ENCODE measurements at regions not wholly inside any gene's neighbourhood (a gene's known extent, or its start where the extent isn't known, plus 50 kb on each side); places are given as distances from the start of the nearest gene placed in this dataset.
"Not testable (repeated sequence)": the region's sequence is repeated elsewhere in the genome, so short reads cannot be mapped to it uniquely, and the experiment has no call there.

GRCh38 chr7:81478664-81479063 lies 291.2 kb downstream of the HGF start:
- no peak overlapping the region for H2AK5ac ChIP-seq (ENCODE audit: low read depth, low read length)
- DNase-seq (ENCODE audit: low read depth in 1 of 2, low spot score in 2 of 2): no peak
- ChIA-PET CTCF (ENCODE audit: partially characterized antibody) (interaction anchor here (0.8 to 6.8 kb wide), 6 partner anchors 9 to 1250 kb away, joined by 3 to 45 read pairs (median 4); no protein-coding TSS in a partner anchor), POLR2A (ENCODE audit: partially characterized antibody) (interaction anchor here (0.7 kb wide), 1 partner anchor 23 kb away, joined by 3 read pairs; no protein-coding TSS in a partner anchor)
- no peaks in the 10 kb centered on the region for H4K20me1 ChIP-seq (replicated peaks in 1 of 2; ENCODE audit: control insufficient read depth in 1 of 2, insufficient read depth in 2 of 2, low read length in 2 of 2)
- TF ChIP-seq RBBP5 (IDR thresholded peaks at IDR 0.05; ENCODE audit: borderline replicate concordance, low read depth, low read length): no peak
- H2BK5ac ChIP-seq (ENCODE audit: low read depth, low read length): no peak overlapping the region
- H3K27me3 ChIP-seq (replicated peaks in 1 of 4; ENCODE audit: control insufficient read depth in 3 of 4, extremely low read depth in 1 of 4, insufficient read depth in 3 of 4, low read length in 3 of 4): no peaks in the 10 kb centered on the region
- 82% methylated on average over 5 of the region's 5 CpGs; no CpG with 5 or more reads in 1 of the 2 experiments for WGBS, 2 experiments (ENCODE audit: extremely low coverage in 1 of 2, insufficient coverage in 1 of 2, insufficient read length in 1 of 2, insufficient replicate concordance in 2 of 2, low coverage in 1 of 2, low lambda C conversion rate in 2 of 2, missing lambda C conversion rate in 1 of 2)
- no peak overlapping the region for H3K23ac ChIP-seq (ENCODE audit: insufficient read length)
- no peak overlapping the region for H3K27ac ChIP-seq (ENCODE audit: low read depth, low read length)
- H2BK120ac ChIP-seq (replicated peaks; ENCODE audit: low read depth, low read length): no peak overlapping the region
- no peak overlapping the region for H3K56ac ChIP-seq (replicated peaks; ENCODE audit: insufficient read length, low read depth, low read length)
- H3K4me1 ChIP-seq (replicated peaks in 1 of 4; ENCODE audit: control insufficient read depth in 3 of 4, insufficient read depth in 4 of 4, low read length in 3 of 4): 0 out of 7 replicates have a peak, but pooled peaks cover 0 to 4% (median 0%) of the 10 kb centered on the region in 4 experiments
- H4K8ac ChIP-seq (ENCODE audit: extremely low read depth, insufficient read depth, low read length): no peak overlapping the region
- H3K9me3 ChIP-seq (ENCODE audit: insufficient read depth in 2 of 2, low read depth in 1 of 2, low read length in 1 of 2): peaks cover 0 to 3% of the 10 kb centered on the region in 2 experiments; a peak in 1 of 4 replicates
- H2BK12ac ChIP-seq (ENCODE audit: low read depth, low read length): no peak overlapping the region
- no peak overlapping the region for H3K9ac ChIP-seq (replicated peaks in 1 of 4; ENCODE audit: extremely low read depth in 1 of 4, low read depth in 3 of 4, low read length in 3 of 4)
- no peaks in the 10 kb centered on the region for H3K36me3 ChIP-seq (ENCODE audit: control insufficient read depth in 2 of 4, insufficient read depth in 4 of 4, low read length in 3 of 4)
- H2AFZ ChIP-seq (ENCODE audit: low read length): no peak overlapping the region
- no peak overlapping the region for H3K18ac ChIP-seq (ENCODE audit: extremely low read depth, low read length)
- no peaks in the 10 kb centered on the region for H3K79me1 ChIP-seq (ENCODE audit: low read depth, low read length)
- no peak overlapping the region for H4K91ac ChIP-seq (replicated peaks; ENCODE audit: insufficient read length, low read length)
- no peak overlapping the region for H3K4me2 ChIP-seq (ENCODE audit: insufficient read depth in 1 of 2, low read depth in 2 of 2, low read length in 2 of 2)
- no peak overlapping the region for H2BK20ac ChIP-seq (ENCODE audit: low read length)
- no peak overlapping the region for H4K5ac ChIP-seq (ENCODE audit: insufficient read length, low read depth, low read length)
- no peaks in the 10 kb centered on the region for H3K79me2 ChIP-seq (ENCODE audit: control insufficient read depth in 1 of 2, insufficient read depth in 2 of 2, low read length in 2 of 2)
- no peak overlapping the region for H2BK15ac ChIP-seq (ENCODE audit: low read length)
- no peak for FAIRE-seq
- H3K14ac ChIP-seq (ENCODE audit: insufficient read length): no peak overlapping the region
- no peaks in the 10 kb centered on the region for H3K23me2 ChIP-seq (ENCODE audit: low read depth, low read length)
- no peak overlapping the region for H3K4ac ChIP-seq (replicated peaks; ENCODE audit: insufficient read length, low read depth, low read length)
- no peak overlapping the region for H3K4me3 ChIP-seq (ENCODE audit: extremely low read depth in 1 of 4, insufficient read depth in 2 of 4, low read depth in 3 of 4, low read length in 4 of 4)

GRCh38 chr7:81478201-81478600 lies 291.6 kb downstream of the HGF start:
- FAIRE-seq; H2BK15ac ChIP-seq (ENCODE audit: low read length); H3K9ac ChIP-seq (replicated peaks in 1 of 4; ENCODE audit: extremely low read depth in 1 of 4, low read depth in 3 of 4, low read length in 3 of 4); H2AFZ ChIP-seq (ENCODE audit: low read length); H3K27ac ChIP-seq (ENCODE audit: low read depth, low read length); H2BK120ac ChIP-seq (replicated peaks; ENCODE audit: low read depth, low read length); H3K23me2 ChIP-seq (ENCODE audit: low read depth, low read length); H3K14ac ChIP-seq (ENCODE audit: insufficient read length); H4K5ac ChIP-seq (ENCODE audit: insufficient read length, low read depth, low read length); H3K79me1 ChIP-seq (ENCODE audit: low read depth, low read length); H2AK5ac ChIP-seq (ENCODE audit: low read depth, low read length); H3K4me2 ChIP-seq (ENCODE audit: insufficient read depth in 1 of 2, low read depth in 2 of 2, low read length in 2 of 2); H2BK20ac ChIP-seq (ENCODE audit: low read length); H3K27me3 ChIP-seq (replicated peaks in 1 of 4; ENCODE audit: control insufficient read depth in 3 of 4, extremely low read depth in 1 of 4, insufficient read depth in 3 of 4, low read length in 3 of 4); H3K9me3 ChIP-seq (ENCODE audit: insufficient read depth in 2 of 2, low read depth in 1 of 2, low read length in 1 of 2); H3K4me3 ChIP-seq (ENCODE audit: extremely low read depth in 1 of 4, insufficient read depth in 2 of 4, low read depth in 3 of 4, low read length in 4 of 4); H3K18ac ChIP-seq (ENCODE audit: extremely low read depth, low read length); H4K91ac ChIP-seq (replicated peaks; ENCODE audit: insufficient read length, low read length); DNase-seq (ENCODE audit: low read depth in 1 of 2, low spot score in 2 of 2); H3K56ac ChIP-seq (replicated peaks; ENCODE audit: insufficient read length, low read depth, low read length); H2BK5ac ChIP-seq (ENCODE audit: low read depth, low read length); H4K8ac ChIP-seq (ENCODE audit: extremely low read depth, insufficient read depth, low read length); POLR2A ChIA-PET (ENCODE audit: partially characterized antibody); H3K4me1 ChIP-seq (replicated peaks in 1 of 4; ENCODE audit: control insufficient read depth in 3 of 4, insufficient read depth in 4 of 4, low read length in 3 of 4); H3K36me3 ChIP-seq (ENCODE audit: control insufficient read depth in 2 of 4, insufficient read depth in 4 of 4, low read length in 3 of 4); H2BK12ac ChIP-seq (ENCODE audit: low read depth, low read length); H3K4ac ChIP-seq (replicated peaks; ENCODE audit: insufficient read length, low read depth, low read length); H3K23ac ChIP-seq (ENCODE audit: insufficient read length); H4K20me1 ChIP-seq (replicated peaks in 1 of 2; ENCODE audit: control insufficient read depth in 1 of 2, insufficient read depth in 2 of 2, low read length in 2 of 2); H3K79me2 ChIP-seq (ENCODE audit: control insufficient read depth in 1 of 2, insufficient read depth in 2 of 2, low read length in 2 of 2): not testable (repeated sequence)
- 93% methylated on average over 3 of the region's 3 CpGs; no CpG with 5 or more reads in 1 of the 2 experiments for WGBS, 2 experiments (ENCODE audit: extremely low coverage in 1 of 2, insufficient coverage in 1 of 2, insufficient read length in 1 of 2, insufficient replicate concordance in 2 of 2, low coverage in 1 of 2, low lambda C conversion rate in 2 of 2, missing lambda C conversion rate in 1 of 2)
- CTCF ChIA-PET (ENCODE audit: partially characterized antibody): interaction anchor here (1.1 to 6.8 kb wide), 4 partner anchors 9 to 1251 kb away, joined by 4 to 45 read pairs (median 4); no protein-coding TSS in a partner anchor
